Fibroblast of villous mesenchyme (primary cell): ENCODE measurements at regions not wholly inside any gene's neighbourhood (a gene's known extent, or its start where the extent isn't known, plus 50 kb on each side); places are given as distances from the start of the nearest gene placed in this dataset. TPM values are rescaled to one million over a fixed set of nuclear protein-coding genes. Genes with fewer than 3 reads are reported as not detected.

ENCODE experiments used
- small RNA-seq: library from RNA; depleted of rRNA; stranded (forward); fragments of <200 nt; gene quantifications from one replicate; pipeline ENCODE3, GENCODE V24; 2012

Small RNA genes lying in the stretch of these regions (small RNA-seq; reads per million reads assigned to genes)
- gene AL365265.1: not detected
